IMR-90 (cell line): ENCODE measurements at regions not wholly inside any gene's neighbourhood (a gene's known extent, or its start where the extent isn't known, plus 50 kb on each side); places are given as distances from the start of the nearest gene placed in this dataset.

Source experiments
- ATAC-seq: fragments of 200-7000 bp; cut with Tn5 transposase; 2 replicates; pipeline ENCODE4 v1.9.1; 2020; ENCODE audit warnings: low read depth, mild to moderate bottlenecking, moderate library complexity
- BruUV-seq: library from RNA; stranded (reverse); fragments of 400-500 nt; replicated peaks from 2 replicates; lab custom pipeline; 2021; lab: Mats Ljungman, UMichigan
- CTCF ChIA-PET: fragments of 300-600 bp; formaldehyde crosslinking; extraction: SDS; loops from one replicate; lab custom pipeline; 2021; ENCODE audit warnings: antibody characterized with exemption; lab: Yijun Ruan, JAX
- POLR2A ChIA-PET: fragments of 300-600 bp; sonication (Branson Sonifier 250); formaldehyde crosslinking; loops from one replicate; lab custom pipeline; 2022; ENCODE audit warnings: antibody characterized with exemption; ENCODE audit not compliant: unreplicated experiment; lab: Charles Lee
- DNase-seq: peaks from one replicate; pipeline ENCODE4 v3.0.0; 2013
- H2AFZ ChIP-seq: replicated peaks from 2 replicates; pipeline ENCODE3; 2013; ENCODE audit warnings: low read length, mild to moderate bottlenecking; ENCODE audit not compliant: poor library complexity
- H2AK5ac ChIP-seq: 2 replicates; pipeline ENCODE4 v1.6.1; 2013; ENCODE audit warnings: low read depth, low read length, inconsistent platforms
- H2AK9ac ChIP-seq: replicated peaks from 2 replicates; pipeline ENCODE3; 2013; ENCODE audit warnings: mild to moderate bottlenecking, low read depth, low read length, moderate library complexity; ENCODE audit not compliant: poor library complexity
- H2BK120ac ChIP-seq: 2 replicates; pipeline ENCODE4 v1.6.1; 2013; ENCODE audit warnings: low read depth, low read length, inconsistent platforms
- H2BK15ac ChIP-seq: 3 replicates; pipeline ENCODE4 v1.6.1; 2013; ENCODE audit warnings: low read depth, low read length, inconsistent platforms
- H2BK20ac ChIP-seq: 2 replicates; pipeline ENCODE4 v1.6.1; 2013; ENCODE audit warnings: low read depth, mild to moderate bottlenecking, inconsistent platforms, low read length, moderate library complexity
- H2BK5ac ChIP-seq: 2 replicates; pipeline ENCODE4 v1.6.1; 2013; ENCODE audit warnings: mild to moderate bottlenecking, low read depth, low read length, inconsistent platforms; ENCODE audit not compliant: poor library complexity, severe bottlenecking
- H3K14ac ChIP-seq: replicated peaks from 2 replicates; pipeline ENCODE4 v1.6.1; 2013; ENCODE audit warnings: low read depth, low read length, inconsistent platforms
- H3K18ac ChIP-seq: 2 replicates; pipeline ENCODE4 v1.6.1; 2013; ENCODE audit warnings: low read depth, low read length, control low read depth
- H3K23ac ChIP-seq: 2 replicates; pipeline ENCODE4 v1.6.1; 2013; ENCODE audit warnings: low read depth, low read length, inconsistent platforms
- H3K27ac ChIP-seq: 2 replicates; pipeline ENCODE4 v1.5.1; 2013; ENCODE audit warnings: mild to moderate bottlenecking, control low read depth, low read length; ENCODE audit not compliant: insufficient read depth
- H3K27me3 ChIP-seq: 2 replicates; pipeline ENCODE4 v1.6.1; 2013; ENCODE audit warnings: low read length; ENCODE audit not compliant: control insufficient read depth, insufficient read depth
- H3K36me3 ChIP-seq: 2 replicates; pipeline ENCODE4 v1.6.1; 2013; ENCODE audit warnings: low read length, mixed read lengths; ENCODE audit not compliant: control insufficient read depth, insufficient read depth
- H3K4ac ChIP-seq: 2 replicates; pipeline ENCODE4 v1.6.1; 2013; ENCODE audit warnings: low read depth, low read length, inconsistent platforms
- H3K4me1 ChIP-seq: 2 replicates; pipeline ENCODE4 v1.6.1; 2013; ENCODE audit warnings: low read length, mixed read lengths; ENCODE audit not compliant: control insufficient read depth, insufficient read depth
- H3K4me2 ChIP-seq: 2 replicates; pipeline ENCODE4 v1.6.1; 2013; ENCODE audit warnings: low read depth, mild to moderate bottlenecking, control low read depth, low read length, moderate library complexity
- H3K4me3 ChIP-seq: 2 replicates; pipeline ENCODE4 v1.5.1; 2013; ENCODE audit warnings: low read depth, mild to moderate bottlenecking, control low read depth, low read length, moderate library complexity; ENCODE audit not compliant: insufficient read depth
- H3K56ac ChIP-seq: 2 replicates; pipeline ENCODE4 v1.6.1; 2013; ENCODE audit warnings: low read length, inconsistent platforms; ENCODE audit not compliant: insufficient read depth; ENCODE audit errors: extremely low read depth
- H3K79me1 ChIP-seq, 2 experiments: 2 replicates each; pipeline ENCODE4 v1.6.1; 2013; ENCODE audit warnings: low read length in 2 of 2, inconsistent platforms in 1 of 2, low read depth in 1 of 2
- H3K9ac ChIP-seq: 2 replicates; pipeline ENCODE4 v1.6.1; 2013; ENCODE audit warnings: low read depth, low read length, control low read depth
- H3K9me1 ChIP-seq: 2 replicates; pipeline ENCODE4 v1.6.1; 2013; ENCODE audit warnings: low read length, inconsistent platforms; ENCODE audit not compliant: insufficient read depth
- H3K9me3 ChIP-seq: 2 replicates; pipeline ENCODE4 v1.6.1; 2013; ENCODE audit warnings: low read length; ENCODE audit not compliant: control insufficient read depth, insufficient read depth
- H4K20me1 ChIP-seq: 2 replicates; pipeline ENCODE4 v1.6.1; 2013; ENCODE audit warnings: low read length, inconsistent platforms; ENCODE audit not compliant: insufficient read depth
- H4K5ac ChIP-seq: 2 replicates; pipeline ENCODE4 v1.6.1; 2013; ENCODE audit warnings: mild to moderate bottlenecking, low read depth, low read length, control low read depth
- H4K8ac ChIP-seq, 2 experiments: 2 replicates each; pipeline ENCODE4 v1.6.1; 2013; ENCODE audit warnings: low read depth in 2 of 2, low read length in 2 of 2, control low read depth in 1 of 2, inconsistent platforms in 1 of 2
- H4K91ac ChIP-seq: 2 replicates; pipeline ENCODE4 v1.6.1; 2013; ENCODE audit warnings: low read depth, low read length, inconsistent platforms; ENCODE audit not compliant: insufficient read depth
- BHLHE40 ChIP-seq: fragments of 150-350 bp; IDR thresholded peaks from 2 replicates; pipeline ENCODE4 v1.6.1; 2016; ENCODE audit warnings: mild to moderate bottlenecking, low read depth, low read length
- CEBPB ChIP-seq: IDR thresholded peaks from 2 replicates; pipeline ENCODE4 v1.6.1; 2012; ENCODE audit warnings: low read depth, low read length, improper control_type of control experiment
- CHD1 ChIP-seq: IDR thresholded peaks from 2 replicates; pipeline ENCODE4 v1.6.1; 2012; ENCODE audit warnings: low read depth, low read length, improper control_type of control experiment
- FOS ChIP-seq: fragments of 150-350 bp; IDR thresholded peaks from 2 replicates; pipeline ENCODE4 v1.6.1; 2016; ENCODE audit warnings: low read depth, low read length
- MAFK ChIP-seq: IDR thresholded peaks from 2 replicates; pipeline ENCODE4 v1.6.1; 2012; ENCODE audit warnings: low read depth, low read length, improper control_type of control experiment
- MAZ ChIP-seq: IDR thresholded peaks from 2 replicates; pipeline ENCODE4 v1.6.1; 2012; ENCODE audit warnings: low read depth, mild to moderate bottlenecking, low read length, improper control_type of control experiment, moderate library complexity, borderline replicate concordance
- MXI1 ChIP-seq: IDR thresholded peaks from 2 replicates; pipeline ENCODE4 v1.6.1; 2012; ENCODE audit warnings: low read depth, mild to moderate bottlenecking, low read length, moderate library complexity, borderline replicate concordance
- NFE2L2 ChIP-seq: fragments of 150-350 bp; IDR thresholded peaks from 2 replicates; pipeline ENCODE4 v1.6.1; 2016; ENCODE audit warnings: low read depth, mild to moderate bottlenecking, low read length
- POLR2A ChIP-seq: IDR thresholded peaks from 2 replicates; pipeline ENCODE4 v1.6.1; 2012; ENCODE audit warnings: mild to moderate bottlenecking, low read depth, low read length
- RAD21 ChIP-seq: IDR thresholded peaks from 2 replicates; pipeline ENCODE4 v1.6.1; 2012; ENCODE audit warnings: low read length, improper control_type of control experiment
- RCOR1 ChIP-seq: IDR thresholded peaks from 2 replicates; pipeline ENCODE4 v1.6.1; 2012; ENCODE audit warnings: mild to moderate bottlenecking, low read length, improper control_type of control experiment; ENCODE audit not compliant: insufficient replicate concordance
- RFX5 ChIP-seq: IDR thresholded peaks from 2 replicates; pipeline ENCODE4 v1.8.0; 2012; ENCODE audit warnings: low read depth, mild to moderate bottlenecking, low read length, moderate library complexity
- SMC3 ChIP-seq: fragments of 150-350 bp; IDR thresholded peaks from 2 replicates; pipeline ENCODE4 v1.6.1; 2016; ENCODE audit warnings: low read depth, mild to moderate bottlenecking, antibody characterized with exemption, low read length, moderate library complexity
- dilution Hi-C: fragments of 300-500 bp; cut with HindIII; formaldehyde crosslinking; loops from one replicate; pipeline ENCODE4 v1.14.3; 2018; ENCODE audit warnings: low sequenced_read_pairs; ENCODE audit not compliant: unreplicated experiment
- in situ Hi-C: fragments of 300-500 bp; cut with MboI; formaldehyde crosslinking; loops from 3 replicates; pipeline ENCODE4 v1.14.3; 2019; ENCODE audit warnings: low sequenced_read_pairs, inconsistent platforms, mixed read lengths
- intact Hi-C: fragments of 100-400 bp; cut with micrococcal nuclease; formaldehyde crosslinking; loops from 2 replicates; pipeline ENCODE4 v1.10.0; 2022
- TF ChIP-seq, protein P1 (sequence below): fragments of 150-350 bp; IDR thresholded peaks from 2 replicates; pipeline ENCODE4 v1.6.1; 2017; ENCODE audit warnings: mild to moderate bottlenecking, antibody characterized with exemption, low read length, low read depth
- TF ChIP-seq, protein P2 (sequence below): conservative IDR thresholded peaks from 2 replicates; pipeline ENCODE4 v1.5.1; 2012; ENCODE audit warnings: mild to moderate bottlenecking, low read depth, low read length, improper control_type of control experiment
- TF ChIP-seq, protein P3 (sequence below): fragments of 150-350 bp; IDR thresholded peaks from 2 replicates; pipeline ENCODE4 v1.6.1; 2016; ENCODE audit warnings: low read depth, mild to moderate bottlenecking, low read length, moderate library complexity, borderline replicate concordance

DNA sequence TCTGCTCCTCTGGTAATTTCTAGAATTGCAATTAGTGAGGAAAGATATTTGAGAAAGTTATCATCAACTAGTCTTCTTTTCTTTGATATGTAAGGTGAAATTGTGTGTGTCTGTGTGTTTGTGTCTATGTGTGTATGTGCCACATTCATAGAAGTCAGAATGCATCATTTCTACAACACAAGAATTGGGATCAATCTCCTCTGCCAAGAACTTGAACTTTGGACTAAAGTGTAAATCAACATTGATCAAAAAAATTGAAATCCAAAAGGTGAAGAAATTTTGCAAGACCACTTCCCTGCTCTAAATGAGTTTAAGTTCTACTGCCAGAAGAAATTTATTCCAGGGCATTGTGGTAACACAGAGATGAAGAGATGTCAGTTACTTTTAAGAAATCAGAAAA, 1072.8 kb downstream of the GRM8 start:
- Histone ChIP-seq H3K9me1 (no peaks in the 10 kb centered on the region), H3K27ac (no peak overlapping the region), H4K8ac (no peak overlapping the region), H3K27me3 (no peaks in the 10 kb centered on the region), H3K9me3 (peaks cover 9% of the 10 kb centered on the region; the same call in 1 of the 2 replicates), H3K56ac (no peak overlapping the region), H4K5ac (no peak overlapping the region), H2AK5ac (no peak overlapping the region), H2BK15ac (no peak overlapping the region), H2BK5ac (no peak overlapping the region), H3K4me1 (no peaks in the 10 kb centered on the region), H2BK120ac (no peak overlapping the region), H3K4me2 (no peak overlapping the region), H3K4ac (no peak overlapping the region), H3K18ac (no peak overlapping the region), H4K91ac (no peak overlapping the region), H2BK20ac (no peak overlapping the region), H2AK9ac (no peak overlapping the region), H3K23ac (no peak overlapping the region), H2AFZ (no peak overlapping the region), H3K4me3 (no peak overlapping the region), H3K14ac (no peak overlapping the region), H3K79me1 (no peaks in the 10 kb centered on the region), H3K9ac (no peak overlapping the region), H4K20me1 (no peaks in the 10 kb centered on the region), H3K36me3 (no peaks in the 10 kb centered on the region)
- POLR2A ChIA-PET, result no interaction called here
- dilution Hi-C loops (no loop called here), intact Hi-C loops (no loop called here), in situ Hi-C loops (no loop called here)
- DNase-seq (no peak), ATAC-seq (no peak)
- BruUV-seq, result no TSS peak
- TF ChIP-seq CHD1, result no peak
- TF ChIP-seq MAZ, result no peak
- TF ChIP-seq BHLHE40, result no peak
- TF ChIP-seq, protein P1, sequence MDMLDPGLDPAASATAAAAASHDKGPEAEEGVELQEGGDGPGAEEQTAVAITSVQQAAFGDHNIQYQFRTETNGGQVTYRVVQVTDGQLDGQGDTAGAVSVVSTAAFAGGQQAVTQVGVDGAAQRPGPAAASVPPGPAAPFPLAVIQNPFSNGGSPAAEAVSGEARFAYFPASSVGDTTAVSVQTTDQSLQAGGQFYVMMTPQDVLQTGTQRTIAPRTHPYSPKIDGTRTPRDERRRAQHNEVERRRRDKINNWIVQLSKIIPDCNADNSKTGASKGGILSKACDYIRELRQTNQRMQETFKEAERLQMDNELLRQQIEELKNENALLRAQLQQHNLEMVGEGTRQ, result no peak
- TF ChIP-seq, protein P2, sequence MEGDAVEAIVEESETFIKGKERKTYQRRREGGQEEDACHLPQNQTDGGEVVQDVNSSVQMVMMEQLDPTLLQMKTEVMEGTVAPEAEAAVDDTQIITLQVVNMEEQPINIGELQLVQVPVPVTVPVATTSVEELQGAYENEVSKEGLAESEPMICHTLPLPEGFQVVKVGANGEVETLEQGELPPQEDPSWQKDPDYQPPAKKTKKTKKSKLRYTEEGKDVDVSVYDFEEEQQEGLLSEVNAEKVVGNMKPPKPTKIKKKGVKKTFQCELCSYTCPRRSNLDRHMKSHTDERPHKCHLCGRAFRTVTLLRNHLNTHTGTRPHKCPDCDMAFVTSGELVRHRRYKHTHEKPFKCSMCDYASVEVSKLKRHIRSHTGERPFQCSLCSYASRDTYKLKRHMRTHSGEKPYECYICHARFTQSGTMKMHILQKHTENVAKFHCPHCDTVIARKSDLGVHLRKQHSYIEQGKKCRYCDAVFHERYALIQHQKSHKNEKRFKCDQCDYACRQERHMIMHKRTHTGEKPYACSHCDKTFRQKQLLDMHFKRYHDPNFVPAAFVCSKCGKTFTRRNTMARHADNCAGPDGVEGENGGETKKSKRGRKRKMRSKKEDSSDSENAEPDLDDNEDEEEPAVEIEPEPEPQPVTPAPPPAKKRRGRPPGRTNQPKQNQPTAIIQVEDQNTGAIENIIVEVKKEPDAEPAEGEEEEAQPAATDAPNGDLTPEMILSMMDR, result no peak
- TF ChIP-seq POLR2A, result no peak
- no peak for TF ChIP-seq NFE2L2
- no peak for TF ChIP-seq FOS
- no peak for TF ChIP-seq CEBPB
- no peak for TF ChIP-seq RFX5
- TF ChIP-seq MAFK, result no peak
- TF ChIP-seq MXI1, result no peak
- no peak for TF ChIP-seq RAD21
- no peak for TF ChIP-seq SMC3
- TF ChIP-seq RCOR1, result no peak
- TF ChIP-seq, protein P3, sequence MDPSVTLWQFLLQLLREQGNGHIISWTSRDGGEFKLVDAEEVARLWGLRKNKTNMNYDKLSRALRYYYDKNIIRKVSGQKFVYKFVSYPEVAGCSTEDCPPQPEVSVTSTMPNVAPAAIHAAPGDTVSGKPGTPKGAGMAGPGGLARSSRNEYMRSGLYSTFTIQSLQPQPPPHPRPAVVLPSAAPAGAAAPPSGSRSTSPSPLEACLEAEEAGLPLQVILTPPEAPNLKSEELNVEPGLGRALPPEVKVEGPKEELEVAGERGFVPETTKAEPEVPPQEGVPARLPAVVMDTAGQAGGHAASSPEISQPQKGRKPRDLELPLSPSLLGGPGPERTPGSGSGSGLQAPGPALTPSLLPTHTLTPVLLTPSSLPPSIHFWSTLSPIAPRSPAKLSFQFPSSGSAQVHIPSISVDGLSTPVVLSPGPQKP, result no peak
- CTCF ChIA-PET, result no interaction called here
